Kidney capillary endothelial cell (primary cell): ENCODE measurements at regions not wholly inside any gene's neighbourhood (a gene's known extent, or its start where the extent isn't known, plus 50 kb on each side); places are given as distances from the start of the nearest gene placed in this dataset.
"Not testable (repeated sequence)": the region's sequence is repeated elsewhere in the genome, so short reads cannot be mapped to it uniquely, and the experiment has no call there.

Source experiments
- DNase-seq: peaks from one replicate; pipeline ENCODE4 v3.0.0-alpha.2; 2018; ENCODE audit warnings: low spot score

DNA sequence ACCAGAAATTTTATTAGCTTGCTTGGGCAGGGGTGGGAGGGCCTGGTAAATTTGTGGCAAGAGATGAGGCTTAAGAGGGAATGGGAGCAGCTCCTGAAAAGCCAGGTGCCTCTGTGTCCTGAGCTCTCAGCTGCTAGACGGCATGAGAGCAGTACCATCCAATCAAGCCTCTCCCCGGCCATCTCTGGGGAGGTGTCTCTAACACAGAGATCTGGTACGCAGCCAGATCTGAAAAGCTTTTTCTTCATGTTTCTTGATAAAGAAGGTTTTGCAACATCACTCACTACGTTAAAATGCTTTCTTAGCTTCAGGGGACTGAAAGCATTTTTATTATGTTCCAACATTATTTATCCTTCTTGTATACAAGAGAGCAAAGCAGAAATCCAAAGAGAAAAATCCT, 488.2 kb downstream of the RBFOX1 start:
- DNase-seq, result no peak

DNA sequence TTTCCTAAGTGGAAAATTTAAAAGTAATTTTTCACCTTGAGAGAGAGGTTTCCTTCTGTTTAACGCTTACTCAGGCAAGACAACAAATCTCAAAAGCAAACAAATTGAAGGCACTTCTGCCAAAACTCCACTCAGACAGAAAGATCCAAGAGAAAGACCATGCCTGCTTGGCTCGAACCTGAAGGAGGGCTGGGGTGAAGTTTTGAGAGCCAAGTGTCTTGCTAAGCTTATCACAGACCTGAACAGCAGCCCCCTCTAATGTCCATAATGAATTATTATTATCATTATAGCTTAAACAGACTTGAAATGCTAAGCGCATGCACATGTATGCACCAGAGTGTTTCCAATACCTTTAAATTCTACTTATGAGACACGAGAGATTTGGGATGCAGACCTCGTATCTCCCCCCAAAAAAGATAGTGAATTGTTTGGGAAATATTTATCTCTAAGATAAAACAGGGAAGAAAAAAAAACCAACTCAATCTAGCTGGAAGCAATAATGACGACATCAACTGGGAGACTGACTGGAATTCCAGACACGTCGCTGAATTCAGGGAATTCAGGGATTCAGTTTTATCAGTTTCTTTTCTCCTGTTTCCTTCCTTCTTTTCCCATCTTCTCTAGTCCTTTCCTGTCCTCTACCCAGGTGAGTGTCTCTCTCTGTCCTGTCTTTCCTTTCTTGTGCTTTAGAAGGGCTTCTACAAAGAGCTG, 473.2 kb downstream of the RBFOX1 start:
- DNase-seq, result no peak

DNA sequence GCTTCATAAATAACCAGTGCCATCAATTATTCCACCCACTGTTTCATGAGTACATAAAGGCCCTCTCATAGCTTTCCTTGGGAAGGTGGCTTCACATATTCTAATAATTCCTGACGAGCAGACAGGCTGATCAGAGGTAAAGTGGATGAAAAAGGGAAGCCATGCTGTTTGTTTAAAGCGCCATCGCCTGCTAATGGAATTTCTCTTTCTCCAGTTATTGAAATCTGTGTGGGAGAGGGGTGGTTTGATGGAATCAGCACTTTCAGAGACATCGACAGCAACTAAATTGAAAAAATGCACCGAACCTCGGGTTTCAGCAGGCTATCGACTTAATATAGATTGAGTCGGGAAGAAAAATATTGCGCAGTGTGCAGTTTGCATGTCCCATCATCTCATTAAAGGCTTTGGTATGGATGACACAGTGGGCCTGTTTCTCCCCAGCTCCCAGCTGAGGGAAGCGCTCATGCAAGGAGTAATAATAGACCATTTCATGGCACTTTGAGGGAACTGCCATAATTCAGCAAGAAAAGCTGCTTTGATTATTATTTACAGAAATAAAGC, 472.1 kb downstream of the RBFOX1 start:
- no peak for DNase-seq

DNA sequence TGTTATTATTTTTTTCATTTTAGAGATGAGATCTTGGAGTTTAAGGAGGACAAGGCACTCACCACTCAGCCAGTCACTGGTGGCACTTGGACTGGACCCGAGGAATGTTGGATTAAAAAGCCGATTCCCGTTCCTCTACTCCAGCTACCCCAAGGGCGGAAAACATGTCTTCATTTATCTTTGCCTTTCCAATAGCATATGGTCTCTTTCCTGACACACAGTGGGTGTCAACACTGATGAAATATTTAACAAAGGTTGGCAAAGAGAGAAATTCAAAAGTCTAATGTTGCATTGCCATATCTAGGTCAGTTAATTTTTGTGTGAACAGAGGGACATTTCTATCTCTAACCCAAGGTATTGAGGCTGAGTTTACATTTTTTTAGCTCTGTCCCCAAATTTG, 459.7 kb downstream of the RBFOX1 start:
- no peak for DNase-seq

DNA sequence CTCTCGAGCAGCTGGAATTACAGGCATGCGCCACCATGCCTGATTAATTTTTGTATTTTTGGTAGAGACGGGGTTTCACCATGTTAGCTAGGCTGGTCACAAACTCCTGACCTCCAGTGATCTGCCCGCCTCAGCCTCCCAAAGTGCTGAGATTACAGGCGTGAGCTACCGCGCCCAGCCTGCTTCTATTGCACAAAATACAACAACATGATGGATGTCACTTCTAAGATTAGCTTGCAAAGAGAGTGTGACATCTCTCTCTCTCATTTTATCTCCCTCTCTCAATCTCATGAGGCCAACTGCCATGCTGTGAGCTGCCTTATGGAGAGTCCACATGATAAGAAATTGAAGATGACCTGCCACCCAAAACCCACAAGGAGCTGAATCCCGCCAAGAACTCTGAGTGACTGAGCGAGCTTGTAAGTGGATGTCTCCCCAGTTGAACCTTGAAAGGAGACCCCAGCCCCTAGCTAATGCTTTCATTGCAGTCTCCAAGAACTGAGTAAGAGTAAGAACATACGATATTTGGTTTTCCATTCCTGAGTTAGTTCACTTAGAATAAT, 458.5 kb downstream of the RBFOX1 start:
- no peak for DNase-seq

DNA sequence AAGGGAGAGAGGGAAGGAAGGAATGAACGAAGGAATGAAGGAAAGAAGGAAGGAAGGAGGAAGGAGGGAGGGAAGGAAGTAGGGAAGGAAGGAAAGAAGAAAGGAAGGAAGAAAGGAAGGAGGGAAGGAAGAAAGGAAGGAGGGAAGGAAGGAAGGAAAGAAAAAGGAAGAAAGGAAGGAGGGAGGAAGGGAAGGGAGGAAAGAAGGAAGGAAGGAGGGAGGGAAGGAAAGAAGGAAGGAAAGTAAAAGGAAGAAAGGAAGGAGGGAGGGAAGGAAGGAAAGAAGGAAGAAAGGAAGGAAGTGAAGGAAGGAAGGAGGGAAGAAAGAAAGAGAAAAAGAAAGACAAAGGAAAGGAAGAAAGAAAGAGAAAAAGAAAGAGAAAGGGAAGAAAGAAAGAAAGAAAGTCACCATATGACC, 442.4 kb downstream of the RBFOX1 start:
- no peak for DNase-seq

DNA sequence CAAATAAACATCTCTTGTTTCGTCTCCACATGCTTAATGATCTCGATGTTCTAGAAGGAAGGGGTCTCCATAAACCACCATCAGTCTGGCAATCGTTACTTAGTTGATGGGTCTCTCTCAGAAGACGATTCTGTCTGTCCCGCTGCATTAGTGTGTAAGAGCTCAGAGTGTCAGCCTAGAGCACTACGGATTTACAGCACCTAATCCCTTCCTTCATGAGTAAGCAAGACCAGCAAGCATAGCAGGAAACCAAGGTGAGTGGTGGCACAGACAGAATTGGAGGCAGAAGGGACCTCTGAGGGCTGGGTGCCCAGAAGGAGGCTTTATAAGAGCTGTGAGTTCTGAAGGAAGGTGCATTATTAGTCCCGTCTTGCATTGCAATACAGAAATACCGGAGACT, 440.1 kb downstream of the RBFOX1 start:
- DNase-seq, result no peak

DNA sequence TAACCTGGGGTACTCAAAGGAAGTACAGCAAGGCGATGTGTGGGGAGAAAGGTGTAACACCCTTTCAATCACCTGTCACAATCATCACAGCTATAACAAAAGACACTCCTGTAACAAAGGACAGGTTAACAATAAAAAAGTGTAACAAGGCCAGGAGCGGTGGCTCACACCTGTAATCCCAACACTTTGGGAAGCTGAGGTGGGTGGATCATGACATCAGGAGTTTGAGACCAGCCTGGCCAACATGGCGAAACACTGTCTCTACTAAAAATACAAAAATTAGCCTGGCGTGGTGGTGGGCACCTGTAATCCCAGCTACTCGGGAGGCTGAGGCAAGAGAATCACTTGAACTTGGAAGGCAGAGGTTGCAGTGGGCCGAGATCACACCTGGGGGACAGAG, 436.4 kb downstream of the RBFOX1 start:
- not testable (repeated sequence) for DNase-seq

DNA sequence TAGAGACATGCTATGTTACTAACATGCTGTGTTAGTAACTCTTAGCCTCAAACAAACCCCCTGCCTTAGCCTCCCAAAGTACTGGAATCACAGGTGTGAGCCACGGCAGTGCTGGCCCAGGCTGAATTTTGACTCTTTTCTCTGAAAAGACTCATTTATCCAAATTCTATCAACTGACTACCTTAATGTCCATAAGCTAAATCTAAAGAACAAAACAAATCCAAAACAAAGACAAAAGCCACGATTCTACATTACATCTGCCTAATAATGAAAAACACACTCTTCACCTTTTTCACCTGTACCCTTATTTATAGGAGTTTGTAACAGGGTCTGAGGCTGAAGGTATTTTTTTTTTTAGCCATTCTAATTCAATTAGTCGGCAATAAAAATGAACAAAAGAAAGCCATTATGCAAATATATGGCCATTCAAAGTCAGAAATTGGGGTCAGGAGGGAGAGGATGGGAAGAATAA, 432.5 kb downstream of the RBFOX1 start:
- no peak for DNase-seq

DNA sequence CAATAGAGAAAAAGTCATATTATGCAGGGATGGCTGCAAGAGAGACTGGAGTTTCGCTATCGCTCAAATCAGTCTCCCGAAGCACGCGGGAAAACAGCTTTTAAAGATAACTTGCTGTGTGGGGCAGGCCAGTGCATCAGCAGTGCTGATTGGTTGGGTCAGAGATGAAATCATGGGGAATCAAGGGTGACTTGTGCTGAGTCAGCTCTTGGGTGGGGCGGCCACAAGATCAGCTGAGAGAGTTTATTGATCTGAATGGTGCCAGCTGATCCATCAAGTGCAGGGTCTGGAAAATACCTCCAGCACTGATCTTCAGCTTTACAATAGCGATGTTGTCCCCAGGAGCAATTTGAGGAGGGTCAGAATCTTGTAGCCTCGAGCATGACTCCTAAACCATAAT, 430.5 kb downstream of the RBFOX1 start:
- no peak for DNase-seq
